Caki2 (cell line): ENCODE measurements at regions not wholly inside any gene's neighbourhood (a gene's known extent, or its start where the extent isn't known, plus 50 kb on each side); places are given as distances from the start of the nearest gene placed in this dataset.

ENCODE experiments used
- DNase-seq: peaks from one replicate; pipeline ENCODE4 v3.0.0-alpha.2; 2015; ENCODE audit warnings: low read depth
- in situ Hi-C: cut with HindIII; loops from 2 replicates; pipeline ENCODE4 v1.10.0; 2016; ENCODE audit warnings: low sequenced_read_pairs, low pct_unique_long_range_greater_than_20kb, mixed read lengths

DNA sequence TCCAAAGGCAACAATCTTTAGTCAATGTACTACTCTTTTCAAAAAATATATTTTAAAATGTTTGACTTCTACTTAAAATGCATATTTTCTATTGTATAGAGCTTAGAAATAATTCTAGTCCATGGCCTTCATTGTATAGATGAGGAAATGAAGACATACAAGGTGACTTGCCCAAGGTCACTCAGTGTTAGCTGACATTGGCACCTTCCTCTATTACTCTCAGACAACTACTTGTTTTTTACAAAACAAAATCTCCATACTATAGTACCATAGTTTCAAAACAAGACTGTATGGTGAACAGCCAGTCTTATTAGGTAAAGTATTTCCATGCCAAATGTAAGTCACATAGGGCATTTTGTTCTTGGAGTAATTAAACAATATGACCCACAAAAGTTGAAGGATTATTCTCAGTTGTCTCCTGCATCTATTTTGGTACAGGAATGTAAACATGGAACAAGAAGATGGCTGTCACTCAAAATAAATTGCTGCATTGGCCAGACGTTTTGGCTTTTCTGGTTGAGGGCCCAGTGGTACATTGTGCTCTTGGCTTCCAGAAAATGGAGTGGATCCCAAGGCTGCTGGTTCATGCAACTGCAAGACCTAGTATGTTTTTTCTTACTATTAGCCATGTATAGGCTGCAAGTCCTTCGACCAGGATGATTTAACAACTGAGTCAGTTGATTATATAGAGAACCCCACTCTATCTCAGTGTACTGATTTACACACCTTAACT lies 54.3 kb upstream of the NOX3 start:
- in situ Hi-C loops, result no loop called here
- no peak for DNase-seq

DNA sequence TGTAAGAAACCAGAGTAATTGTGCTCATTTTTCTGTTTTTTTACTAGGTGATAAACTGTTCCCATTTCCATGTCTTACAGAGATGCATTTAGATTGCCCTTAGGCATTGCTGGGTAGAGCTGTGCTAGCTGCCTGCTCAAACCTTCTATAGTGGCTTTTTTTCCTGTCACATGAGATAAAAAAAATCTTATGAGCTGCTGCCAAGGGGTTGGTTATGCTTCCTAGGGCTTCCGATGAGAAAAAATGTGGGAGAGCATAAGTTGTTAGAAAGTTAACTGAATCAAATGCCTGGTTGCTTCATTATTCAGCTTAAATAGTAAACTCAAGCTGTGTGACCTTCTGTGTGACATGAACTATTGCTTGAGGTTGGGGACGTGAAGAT lies 50.0 kb upstream of the NOX3 start:
- in situ Hi-C loops, result no loop called here
- DNase-seq, result no peak
